GM11168 (cell line): ENCODE measurements at regions not wholly inside any gene's neighbourhood (a gene's known extent, or its start where the extent isn't known, plus 50 kb on each side); places are given as distances from the start of the nearest gene placed in this dataset.

Experiments used
- in situ Hi-C: fragments of 300-500 bp; cut with MboI; formaldehyde crosslinking; loops from one replicate; pipeline ENCODE4 v1.12.0; 2022; ENCODE audit warnings: low sequenced_read_pairs; ENCODE audit not compliant: unreplicated experiment

DNA sequence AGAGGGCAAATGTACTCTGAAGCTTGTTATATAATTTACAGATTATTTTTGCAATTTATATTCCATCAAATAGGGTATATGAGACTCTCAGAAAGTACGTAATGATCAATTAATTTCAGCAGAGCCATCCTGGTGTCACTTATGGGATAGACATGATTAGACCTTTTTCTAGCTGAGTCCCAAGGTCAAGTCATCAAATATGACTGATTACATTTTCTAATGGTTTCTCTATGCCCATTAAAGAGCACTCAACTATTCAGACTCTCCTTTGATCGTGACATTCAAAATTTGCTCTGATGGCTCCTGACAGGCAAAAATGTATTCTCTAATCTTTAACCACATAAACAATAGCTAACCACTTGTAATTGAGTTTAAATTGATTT is 469.2 kb downstream of the COG6 start:
- in situ Hi-C loops, result no loop called here

DNA sequence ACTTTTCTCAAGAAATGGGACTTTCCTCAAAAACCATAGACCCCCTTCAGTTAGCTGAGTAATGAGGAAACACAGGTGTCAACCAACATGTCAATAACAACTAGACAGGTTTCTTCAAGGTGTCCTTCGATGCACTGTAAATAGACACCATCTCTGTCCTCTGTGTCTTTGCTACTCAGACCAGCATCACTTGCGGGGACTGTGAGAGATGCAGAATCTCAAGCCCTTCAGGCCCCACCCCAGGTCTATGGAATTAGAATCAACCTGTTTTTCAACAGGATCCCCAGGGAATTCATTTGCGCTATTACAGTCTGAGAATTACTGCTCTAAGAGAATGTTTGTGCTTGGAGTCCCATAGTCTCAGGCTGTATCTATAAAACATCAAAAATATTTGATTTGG is 469.9 kb downstream of the COG6 start:
- in situ Hi-C loops, result no loop called here

DNA sequence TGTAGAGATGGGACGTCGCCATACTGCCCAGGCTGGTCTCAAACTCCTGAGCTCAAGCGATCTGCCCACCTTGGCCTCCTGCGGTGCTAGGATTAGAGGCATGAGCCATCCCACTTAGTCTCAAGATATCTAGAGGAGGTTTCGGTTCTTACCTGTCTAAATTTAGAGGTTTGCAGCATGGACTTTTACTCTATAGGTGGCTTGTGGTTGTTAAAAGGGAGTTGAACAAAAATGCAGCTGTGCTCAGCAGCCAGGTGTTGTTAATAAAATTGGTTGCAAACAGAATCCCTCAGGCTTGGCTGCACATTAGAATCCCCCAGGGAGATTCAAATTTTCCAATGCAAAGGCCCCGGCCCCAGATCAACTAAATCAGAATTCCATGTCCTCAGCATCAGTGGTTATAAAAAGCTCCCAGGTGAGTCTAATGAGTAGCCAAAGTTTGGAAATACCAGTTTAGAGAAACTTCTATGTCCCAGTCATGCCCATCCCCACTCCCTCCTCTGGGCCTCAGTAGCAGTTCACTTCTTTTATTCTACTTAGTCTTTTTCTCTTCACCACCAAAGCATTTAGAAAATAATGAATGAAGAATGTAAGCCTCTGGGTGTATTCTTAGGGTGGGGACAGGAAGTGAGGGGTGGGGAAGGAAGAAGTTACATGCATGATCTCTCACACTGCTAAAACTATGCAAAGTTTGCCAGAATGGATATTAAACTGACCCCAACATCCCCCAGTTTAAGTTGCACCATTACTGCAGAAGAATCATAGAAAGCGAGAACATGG is 471.0 kb downstream of the COG6 start:
- in situ Hi-C loops, result no loop called here

DNA sequence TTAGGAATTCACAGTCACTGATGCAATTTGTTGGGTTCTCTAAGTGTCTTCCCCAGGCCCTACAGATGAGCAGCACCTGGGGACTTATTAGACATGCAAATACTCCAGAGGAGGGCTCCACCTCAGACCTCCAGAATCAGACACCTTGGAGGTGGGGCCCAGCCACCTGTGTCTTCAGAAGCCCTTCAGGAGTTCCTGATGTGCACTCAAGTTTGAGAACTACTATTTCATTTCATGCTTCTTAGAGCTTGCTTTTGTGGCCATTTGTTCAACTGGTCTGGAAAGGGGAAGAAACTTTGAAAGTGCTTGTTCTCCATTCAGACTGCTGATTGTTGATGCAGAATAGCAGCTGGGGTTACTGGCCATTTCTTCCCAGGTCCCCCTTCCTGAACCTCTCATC is 472.0 kb downstream of the COG6 start:
- in situ Hi-C loops, result no loop called here

DNA sequence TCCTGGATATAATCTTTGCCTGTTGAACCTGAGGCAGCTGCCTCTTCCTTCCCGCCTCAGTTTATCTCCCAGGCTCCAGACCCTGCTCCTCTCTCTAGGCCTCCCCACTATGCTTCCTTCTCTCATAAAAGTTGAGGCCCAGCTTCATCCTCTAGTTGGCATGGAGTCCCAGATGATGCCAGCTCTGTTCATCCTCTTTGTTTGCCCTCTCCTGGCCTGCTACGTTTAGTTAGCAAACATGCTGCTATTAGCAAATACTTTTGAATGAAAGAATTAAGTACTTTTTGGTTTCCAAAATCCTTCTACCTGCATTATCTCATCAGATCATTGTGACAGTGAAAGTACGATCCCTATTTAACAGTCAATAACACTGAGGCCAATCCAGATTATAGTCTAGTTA is 472.5 kb downstream of the COG6 start:
- in situ Hi-C loops, result no loop called here

DNA sequence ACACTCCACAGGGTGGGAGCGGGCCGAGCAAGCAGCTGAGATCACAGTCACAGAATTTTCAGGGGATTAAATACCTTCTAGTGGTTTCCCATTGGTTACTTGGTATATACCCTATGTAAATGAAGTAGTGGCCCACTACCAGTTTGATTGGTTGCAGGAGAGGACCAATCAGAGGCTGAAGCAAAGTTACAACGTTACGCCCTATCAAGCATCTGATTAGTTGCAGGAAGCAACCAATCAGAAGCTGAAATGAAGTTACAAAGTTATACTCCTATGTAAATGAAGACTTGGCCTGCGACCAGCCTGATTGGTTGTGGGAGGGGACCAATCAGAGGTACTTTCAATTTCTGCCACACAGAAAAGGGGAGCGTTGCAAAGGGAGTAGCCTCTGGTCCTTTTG is 474.0 kb downstream of the COG6 start:
- in situ Hi-C loops, result no loop called here

DNA sequence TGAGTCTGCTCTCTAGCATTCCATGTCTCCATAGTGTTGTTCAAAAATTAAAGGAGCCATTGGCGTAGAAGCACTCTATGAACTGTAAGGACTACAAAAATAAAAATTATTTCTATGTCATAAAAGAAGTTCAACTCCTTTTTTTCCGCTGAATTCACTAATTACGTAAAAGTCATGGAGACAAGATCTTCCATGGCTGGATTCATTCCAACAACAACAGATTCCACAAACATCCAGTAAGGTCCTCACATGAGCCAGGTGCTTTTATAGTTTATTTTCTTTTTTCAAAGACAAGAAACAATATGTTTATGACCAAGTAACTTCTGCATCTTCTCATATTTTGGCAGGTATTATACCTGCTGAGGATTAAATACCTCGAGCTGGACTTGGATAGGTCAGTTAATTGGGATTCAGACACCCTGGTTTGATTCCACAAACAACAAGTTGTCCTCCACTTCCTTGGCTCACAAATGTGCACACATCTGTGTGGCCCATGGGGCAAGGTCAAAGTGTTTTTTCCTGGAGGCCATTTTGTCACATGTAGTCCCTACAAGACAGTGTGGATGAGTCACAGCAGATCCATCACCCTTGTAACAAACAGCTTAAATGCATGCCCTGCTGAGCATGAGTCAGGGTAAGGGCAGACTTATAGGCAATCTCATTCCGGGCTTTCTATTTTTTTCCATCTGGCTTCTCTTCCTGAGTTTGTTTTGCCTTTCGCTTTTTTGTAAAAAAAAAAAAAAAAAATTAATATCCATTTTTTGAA is 475.6 kb downstream of the COG6 start:
- in situ Hi-C loops, result no loop called here

DNA sequence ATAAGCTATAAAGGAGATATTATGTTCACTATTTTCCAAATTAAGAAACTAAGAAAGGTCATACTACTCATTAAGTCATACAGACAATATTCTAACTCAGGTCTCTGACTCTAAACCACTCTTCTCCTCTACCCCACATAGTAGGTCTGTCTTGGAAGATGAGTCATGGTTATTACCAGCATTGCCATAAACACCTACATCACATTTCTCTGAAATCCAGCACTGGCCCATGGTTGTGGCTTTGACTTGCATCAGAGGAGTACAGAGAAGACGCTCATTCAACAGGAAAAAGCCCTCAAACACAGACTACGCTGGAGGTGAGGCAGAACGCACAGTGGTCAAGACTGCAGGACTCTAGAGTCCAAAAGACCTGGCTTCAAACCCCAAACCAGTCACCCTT is 476.8 kb downstream of the COG6 start:
- in situ Hi-C loops, result no loop called here

DNA sequence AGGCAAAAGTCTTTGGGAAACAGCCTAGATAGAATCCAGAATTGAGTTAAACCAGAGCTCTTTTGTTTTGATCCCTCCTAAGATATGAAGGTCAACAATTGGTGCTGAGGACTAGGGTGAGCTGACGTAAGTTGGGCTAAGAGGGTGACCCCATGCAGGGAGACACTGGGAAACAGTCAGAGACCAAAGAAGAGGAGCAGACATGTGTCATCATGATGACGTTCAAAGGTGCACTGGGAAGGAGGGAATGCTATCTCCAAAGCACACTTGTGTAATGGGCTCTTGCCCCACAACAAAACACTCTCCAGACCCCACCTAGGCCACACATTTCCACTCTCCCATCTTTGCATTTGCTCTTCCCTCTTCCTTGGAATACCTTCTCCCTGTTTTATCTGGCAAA is 481.4 kb downstream of the COG6 start:
- in situ Hi-C loops, result no loop called here

DNA sequence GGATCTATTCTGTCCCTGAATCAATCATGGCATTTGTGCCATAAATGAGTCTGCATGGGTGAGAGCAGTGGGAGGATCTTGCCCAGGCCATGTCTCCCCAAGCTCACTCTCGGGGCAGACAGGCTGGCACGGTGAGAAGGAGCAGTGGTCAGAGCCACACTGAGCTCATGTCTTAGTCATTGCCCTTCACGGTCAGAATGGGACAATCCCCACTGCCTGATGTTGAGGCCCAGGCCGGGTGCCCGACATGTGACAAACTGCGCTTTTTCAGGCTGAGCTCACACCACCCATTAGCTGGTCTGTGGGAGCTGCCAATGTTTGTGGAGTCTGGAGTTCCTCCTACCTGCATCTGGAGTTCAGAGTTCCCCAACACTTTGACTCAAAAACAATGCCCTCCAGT is 481.9 kb downstream of the COG6 start:
- in situ Hi-C loops, result no loop called here

DNA sequence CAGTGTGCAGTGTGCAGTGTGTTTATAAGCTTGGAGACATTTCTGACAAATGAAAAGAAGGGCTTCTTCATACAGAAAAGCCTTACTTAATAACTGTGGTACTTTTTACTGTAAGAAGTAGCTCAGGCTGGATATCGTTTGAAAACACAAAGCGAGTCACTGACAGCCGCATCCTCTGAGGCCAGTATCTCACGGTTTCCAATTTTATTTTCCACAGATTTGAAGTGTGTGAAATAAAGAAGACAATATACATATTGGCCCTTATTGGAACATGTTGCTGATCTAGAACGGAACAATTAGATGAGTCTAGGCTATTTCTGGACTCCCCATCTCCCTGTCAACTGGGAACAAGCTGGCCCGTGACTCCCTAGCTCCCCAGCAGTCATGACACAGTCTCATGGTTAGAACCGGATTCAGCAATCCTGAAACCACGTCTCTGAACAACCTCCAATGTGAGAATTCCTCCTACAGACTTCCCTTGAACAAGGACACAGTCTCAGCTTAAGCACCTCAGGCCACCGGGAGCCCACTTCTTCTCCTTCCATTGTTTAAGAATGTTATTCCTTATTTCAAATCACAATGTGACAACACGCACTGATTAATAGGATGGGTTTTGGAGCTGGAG is 484.5 kb downstream of the COG6 start:
- in situ Hi-C loops, result no loop called here

DNA sequence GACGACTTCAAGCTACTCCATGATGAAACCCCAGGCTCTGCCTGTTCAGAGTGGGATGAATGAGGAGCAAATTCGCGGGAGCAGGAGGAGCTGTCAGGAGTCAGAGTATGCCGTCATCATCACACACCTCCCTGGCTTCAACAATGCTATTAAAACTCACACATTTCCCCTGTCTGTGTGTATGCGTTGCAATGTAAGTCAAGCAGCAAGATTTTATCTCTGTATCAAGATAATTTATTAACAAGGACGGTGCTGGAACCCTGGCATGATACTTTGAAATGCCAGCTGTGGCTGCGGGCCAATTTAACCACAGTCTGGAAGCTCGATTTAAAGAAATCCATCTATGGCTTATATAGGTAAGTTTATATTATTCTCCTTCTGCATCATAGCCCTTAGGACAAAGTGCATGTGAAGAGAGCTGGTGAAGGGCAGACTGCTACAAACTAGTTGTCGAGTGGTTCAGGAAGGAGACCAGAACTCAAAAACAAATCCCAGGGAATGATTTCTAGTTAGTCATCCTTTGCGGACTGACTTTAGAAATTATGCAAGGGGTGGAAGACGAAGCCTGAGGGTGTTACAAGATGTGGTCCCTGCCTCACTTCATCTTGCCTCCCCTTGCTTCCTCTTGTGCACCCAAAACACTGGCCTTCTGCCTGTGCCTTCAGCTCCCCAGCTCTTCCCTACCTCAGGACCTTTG is 486.5 kb downstream of the COG6 start:
- in situ Hi-C loops, result no loop called here

DNA sequence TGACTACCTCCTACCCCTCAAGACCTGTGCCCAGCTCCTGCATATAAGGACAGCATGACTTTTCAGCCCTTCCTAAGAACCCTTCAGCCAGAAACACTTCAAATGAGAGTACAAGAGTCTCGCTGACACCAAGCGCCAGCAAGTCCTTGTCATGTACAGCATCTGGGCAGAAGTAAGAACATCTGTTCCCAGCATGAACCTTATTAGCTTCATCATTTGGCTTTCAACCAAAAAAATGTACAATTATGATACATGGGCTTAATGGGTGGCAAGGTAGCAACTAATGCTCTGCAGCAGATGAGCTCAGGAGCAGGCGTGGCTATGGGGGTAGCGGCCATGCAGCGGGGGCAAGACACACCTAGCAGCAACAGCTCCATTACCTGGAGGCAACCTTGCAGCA is 487.6 kb downstream of the COG6 start:
- in situ Hi-C loops, result no loop called here

DNA sequence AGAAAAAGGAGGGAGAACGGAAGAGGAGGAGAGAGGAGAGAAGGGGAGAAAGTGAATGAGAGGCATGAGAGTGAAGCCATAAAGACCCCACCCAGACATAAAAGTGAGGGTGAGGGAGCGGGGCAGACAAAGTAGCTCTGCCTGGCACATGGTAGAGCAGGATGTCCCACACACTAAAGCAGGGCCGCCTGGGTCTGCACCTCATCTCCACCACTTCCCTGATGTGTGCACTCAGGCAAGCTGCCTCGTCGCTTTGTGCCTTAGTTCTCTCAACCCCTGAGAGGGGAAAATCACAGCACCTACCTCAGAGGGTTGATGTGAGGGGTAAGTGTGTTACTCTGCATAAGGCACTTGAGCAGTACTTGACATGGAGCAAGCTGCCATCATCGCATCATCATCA is 488.1 kb downstream of the COG6 start:
- in situ Hi-C loops, result no loop called here

DNA sequence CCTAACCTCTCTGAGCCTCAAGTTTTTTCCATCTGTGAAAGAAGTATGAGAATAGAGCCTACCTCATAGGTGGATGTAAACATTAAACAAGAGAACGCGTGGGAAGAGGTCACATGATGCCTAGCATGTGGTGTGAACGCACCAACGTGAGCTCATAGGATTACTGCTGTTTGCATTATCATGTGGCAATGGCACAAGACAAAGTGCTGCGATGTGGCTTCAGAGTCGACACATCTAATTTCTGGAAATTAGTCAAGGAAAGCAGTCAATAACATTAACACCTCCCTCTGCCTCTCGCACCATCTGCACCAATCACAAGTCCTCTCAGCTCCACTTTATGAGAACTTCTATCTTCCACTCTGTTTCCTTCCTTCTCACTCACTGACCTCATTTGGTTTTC is 489.7 kb downstream of the COG6 start:
- in situ Hi-C loops, result no loop called here

DNA sequence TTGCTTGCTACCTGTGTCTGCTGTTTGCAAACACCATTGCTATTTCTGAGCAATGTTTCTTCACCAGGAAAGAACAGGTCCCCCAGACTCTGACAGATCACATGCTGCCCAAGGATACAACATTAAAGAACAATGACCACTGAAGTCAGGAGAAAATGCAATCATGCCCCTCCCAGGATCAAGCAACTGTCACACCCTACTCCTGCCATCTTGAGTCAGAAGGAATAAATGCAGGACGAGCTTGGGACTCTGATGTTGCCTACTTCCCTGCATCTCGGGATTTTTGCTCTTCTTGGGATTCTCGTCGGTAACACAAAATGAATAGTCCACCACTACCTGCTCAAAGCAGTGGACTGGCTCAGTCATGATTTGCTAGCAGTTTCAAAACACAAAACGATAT is 490.6 kb downstream of the COG6 start:
- in situ Hi-C loops, result no loop called here

DNA sequence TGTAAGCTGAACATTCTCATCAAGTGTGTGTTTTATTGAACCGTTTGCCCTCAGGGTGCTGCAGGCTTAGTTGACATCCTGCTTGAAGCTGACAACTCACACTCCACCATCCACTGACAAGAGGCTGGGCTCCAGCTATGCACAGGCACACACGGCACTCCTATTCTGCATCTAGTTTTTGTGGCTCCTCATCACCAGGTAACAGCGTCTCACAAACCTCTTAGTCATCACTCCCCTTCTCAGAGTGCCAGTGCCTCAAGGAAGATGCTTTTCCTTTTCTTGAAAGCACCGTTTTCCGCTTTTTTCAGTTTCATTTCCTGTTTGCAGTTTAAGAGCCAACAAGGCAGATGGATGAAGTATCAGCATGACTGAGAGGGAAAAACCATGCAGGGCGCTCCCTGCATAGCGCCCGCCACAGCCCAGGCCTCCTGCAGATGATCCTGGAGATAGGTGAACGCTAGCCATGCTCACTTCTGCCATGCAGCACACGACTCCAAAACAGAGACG is 491.2 kb downstream of the COG6 start:
- in situ Hi-C loops, result no loop called here

DNA sequence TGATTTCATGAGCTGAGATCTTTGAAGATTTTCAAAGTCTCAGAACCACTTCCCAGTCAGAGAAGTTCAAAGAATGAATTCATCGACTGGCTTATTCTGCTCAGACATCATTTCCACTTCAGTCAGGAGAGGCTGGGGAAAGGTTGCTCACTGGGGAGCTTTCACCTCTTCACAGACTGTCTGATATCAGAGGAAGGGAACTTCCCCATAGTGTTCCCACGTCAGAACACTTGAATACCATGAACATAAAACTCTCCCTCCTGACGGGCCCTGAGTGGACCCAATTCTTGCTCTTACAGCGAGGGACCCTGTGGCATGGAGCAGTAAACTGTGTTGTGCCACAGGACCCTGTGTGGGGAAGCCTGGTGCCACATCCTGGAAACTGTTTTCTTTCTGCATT is 492.6 kb downstream of the COG6 start:
- in situ Hi-C loops, result no loop called here

DNA sequence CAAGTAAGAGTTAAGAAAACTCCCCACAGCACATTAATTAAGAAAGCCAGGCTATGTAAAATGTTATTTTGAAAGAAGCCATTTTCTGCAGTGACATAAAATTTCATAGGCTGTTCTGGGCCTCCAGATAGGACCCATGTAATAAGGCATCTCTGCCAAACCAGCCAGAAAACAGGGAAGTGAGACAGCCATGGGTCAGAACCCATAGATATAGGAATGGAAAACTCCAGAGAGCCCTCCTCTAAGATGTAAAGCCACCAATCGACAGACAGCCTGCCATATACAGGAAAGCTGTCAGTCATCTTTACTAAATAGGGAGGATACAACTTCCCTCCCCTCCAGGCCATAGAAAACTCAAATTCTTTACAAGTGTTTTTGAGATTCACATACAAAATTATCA is 493.3 kb downstream of the COG6 start:
- in situ Hi-C loops, result no loop called here

DNA sequence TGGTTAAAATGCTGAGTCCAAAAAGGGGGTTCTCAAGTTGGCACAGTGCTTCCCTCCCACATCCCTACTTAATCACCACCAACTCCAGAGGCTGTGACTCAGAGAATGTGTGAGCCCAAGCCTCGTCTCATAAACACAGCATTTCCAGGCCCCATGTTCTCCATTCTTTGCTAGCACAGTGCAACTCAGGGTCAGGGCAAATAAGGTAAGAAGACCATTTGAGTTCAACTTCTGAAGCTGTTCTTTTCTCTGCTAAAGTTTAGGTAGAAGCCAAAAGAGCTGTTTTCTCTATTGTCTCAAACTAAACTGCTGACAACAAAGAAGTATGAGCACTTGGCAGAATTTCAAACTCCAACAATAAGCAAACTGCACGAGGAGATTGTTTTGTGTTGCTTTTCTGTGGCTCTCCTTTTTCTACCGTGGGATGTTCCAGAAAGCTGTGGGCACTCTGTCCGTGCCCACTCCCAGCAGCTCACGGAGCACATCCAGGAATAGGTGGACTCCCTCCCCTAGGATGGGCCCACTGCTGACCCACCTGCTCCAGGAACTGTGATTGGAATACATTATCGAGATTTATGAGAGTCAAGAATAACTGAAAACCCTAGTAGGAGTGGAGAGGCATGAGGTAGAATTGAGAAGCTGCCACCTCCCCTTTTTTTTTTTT is 494.3 kb downstream of the COG6 start:
- in situ Hi-C loops, result no loop called here
